DMS79 (cell line): ENCODE measurements at regions not wholly inside any gene's neighbourhood (a gene's known extent, or its start where the extent isn't known, plus 50 kb on each side); places are given as distances from the start of the nearest gene placed in this dataset.
"Not testable (repeated sequence)": the region's sequence is repeated elsewhere in the genome, so short reads cannot be mapped to it uniquely, and the experiment has no call there.

Source experiments
- DNase-seq: peaks from one replicate; lab custom pipeline; 2025; lab: John Stamatoyannopoulos, UW

DNA sequence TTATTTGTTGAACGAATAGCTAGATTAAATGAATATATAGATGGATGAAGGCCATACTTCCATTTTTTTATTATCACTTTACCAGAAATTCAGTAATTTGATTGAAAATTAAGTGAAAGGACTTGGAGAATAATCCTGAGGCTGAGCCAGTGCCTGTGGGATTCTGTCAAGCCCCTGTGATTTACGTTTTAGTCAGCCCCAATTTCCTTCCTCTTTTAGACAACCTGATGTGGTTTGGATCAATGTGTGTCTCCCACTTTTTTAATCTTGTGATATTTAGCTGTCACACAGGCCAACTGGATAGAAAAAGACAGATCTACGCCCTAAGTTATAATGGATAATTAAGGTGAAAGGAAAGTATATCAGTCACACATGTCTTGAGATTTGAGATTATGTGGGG lies 188.8 kb downstream of the EDN1 start:
- DNase-seq, result no peak

GRCh38 chr6:12479451-12479850 lies 189.3 kb downstream of the EDN1 start:
- no peak for DNase-seq

DNA sequence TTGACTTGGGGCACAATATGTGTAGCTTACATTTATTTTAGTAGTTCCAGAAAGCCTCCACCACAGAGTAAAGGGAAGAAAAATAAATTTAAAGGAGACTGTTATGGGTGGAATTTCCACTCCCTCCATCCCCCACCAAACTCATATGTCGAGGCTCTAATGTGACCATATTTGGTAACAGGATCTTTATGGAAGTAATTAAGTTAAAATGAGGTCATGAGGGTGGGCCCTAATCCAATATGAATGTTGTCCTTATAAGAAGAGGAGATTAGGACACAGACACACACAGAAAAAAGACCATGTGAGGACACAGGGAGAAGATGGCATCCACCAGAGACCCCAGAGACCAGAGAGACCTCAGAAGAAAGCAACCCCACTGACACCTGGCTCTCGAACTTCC lies 189.7 kb downstream of the EDN1 start:
- no peak for DNase-seq

- no peak for DNase-seq
Observed at GRCh38 chr6:12480379-12480778, 190.2 kb downstream of the EDN1 start.

DNA sequence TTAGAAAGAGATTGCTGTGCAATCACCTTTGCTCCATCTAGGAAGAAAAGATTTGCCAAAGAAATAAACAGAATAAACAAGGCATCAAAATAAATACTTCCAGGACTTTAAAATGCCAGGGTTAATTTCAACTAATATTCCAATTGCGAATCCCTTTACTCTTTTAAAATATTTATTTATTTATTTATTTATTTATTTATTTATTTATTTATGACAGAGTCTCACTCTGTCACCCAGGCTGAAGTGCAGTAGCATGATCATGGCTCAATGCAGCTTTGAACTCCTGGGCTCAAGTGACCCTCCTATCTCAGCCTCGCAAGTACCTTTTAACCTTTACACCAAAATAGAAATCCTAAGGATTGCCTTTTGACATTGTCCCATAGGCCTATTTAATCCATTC lies 191.1 kb downstream of the EDN1 start:
- no peak for DNase-seq

GRCh38 chr6:12481850-12482249 lies 191.7 kb downstream of the EDN1 start:
- DNase-seq, result no peak

GRCh38 chr6:12482386-12483375 lies 192.5 kb downstream of the EDN1 start:
- no peak for DNase-seq

DNA sequence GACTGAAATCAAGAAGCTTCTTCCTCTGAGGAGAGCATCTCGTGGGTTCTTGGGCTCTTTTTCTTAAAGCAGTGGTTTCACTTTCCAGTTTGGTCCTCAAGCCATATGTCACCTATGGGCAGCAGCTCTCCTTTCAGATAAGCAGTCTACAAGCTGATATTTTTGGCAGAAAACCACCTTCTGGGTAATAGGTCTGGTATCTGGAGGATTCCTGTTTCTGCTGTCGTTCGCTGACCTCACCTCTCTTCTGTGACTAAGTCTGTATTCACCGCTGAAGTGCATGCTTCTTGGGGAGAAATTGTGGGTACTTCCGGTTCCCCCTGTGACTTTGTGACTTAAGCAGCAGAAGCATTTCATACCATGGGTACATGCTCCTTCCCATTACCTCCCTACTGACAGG lies 193.6 kb downstream of the EDN1 start:
- no peak for DNase-seq

- no peak for DNase-seq
Observed at GRCh38 chr6:12484519-12484918, 194.4 kb downstream of the EDN1 start.

DNA sequence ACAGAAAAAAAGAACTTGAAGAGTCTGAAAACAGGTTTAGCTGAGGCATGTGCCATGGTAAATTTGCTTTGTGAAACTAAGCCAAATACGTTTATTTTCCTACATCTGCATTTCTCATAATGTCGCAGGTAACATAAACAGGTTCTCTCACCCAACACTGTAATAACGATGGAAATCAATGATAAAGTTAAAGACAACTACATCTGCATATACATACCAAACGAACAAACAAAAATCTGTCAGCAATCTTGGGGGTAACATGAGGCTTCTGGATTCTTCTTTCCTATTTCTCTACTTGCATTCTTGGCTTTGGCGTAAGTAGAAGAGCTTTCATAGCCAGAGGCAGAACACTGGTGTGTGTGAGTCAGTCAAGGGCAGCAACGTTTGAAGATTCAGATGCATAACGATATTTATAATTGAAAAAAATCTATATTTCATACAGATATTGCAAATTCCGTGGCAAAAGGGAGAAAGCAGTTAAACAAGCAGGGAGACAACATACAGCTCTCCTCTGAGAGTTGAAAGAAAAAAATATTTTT lies 195.1 kb downstream of the EDN1 start:
- DNase-seq, result no peak

- no peak for DNase-seq
Observed at GRCh38 chr6:12485837-12486236, 195.7 kb downstream of the EDN1 start.

DNA sequence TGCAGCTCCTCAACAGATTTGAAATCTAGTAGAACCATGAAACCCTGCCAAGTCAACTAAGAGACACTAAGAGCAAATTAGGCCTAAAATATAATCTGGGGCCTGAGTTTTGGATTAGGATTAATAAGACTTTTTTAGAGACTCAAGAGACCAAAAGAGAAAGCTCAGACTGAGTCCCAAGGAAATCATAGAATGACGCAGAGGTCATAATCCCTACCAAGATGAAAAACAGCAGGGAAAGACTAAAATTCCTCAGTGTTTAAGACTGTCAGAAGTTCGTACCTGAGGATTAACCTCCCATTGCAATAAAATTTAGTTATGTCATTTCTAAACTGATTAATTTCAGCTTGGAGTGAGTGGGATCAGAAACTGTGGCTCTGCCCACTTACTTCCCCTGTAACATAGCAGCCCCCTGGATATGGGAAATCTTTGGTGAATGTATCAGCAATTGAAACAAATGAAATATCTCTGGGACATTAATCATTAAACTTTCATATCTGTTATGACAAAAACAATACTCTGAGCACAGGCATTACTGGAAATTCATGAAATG lies 200.3 kb downstream of the EDN1 start:
- DNase-seq, result no peak

GRCh38 chr6:12490904-12491571 lies 200.9 kb downstream of the EDN1 start:
- DNase-seq, result no peak

DNA sequence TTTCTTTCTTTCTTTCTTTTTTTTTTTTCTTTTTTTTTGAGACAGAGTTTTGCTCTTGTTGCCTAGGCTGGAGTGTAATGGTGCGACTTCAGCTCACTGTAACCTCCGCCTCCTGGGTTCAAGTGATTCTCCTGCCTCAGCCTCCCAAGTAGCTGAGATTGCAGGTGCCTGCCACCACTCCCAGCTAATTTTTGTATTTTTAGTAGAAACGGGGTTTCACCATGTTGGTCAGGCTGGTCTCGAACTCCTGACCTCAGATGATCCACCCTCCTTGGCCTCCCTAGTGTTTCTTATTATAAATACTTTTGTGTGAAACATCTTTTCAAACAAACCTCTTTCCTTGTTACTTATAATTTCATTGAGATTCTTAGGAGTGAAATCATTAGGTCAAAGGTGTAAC lies 202.8 kb downstream of the EDN1 start:
- DNase-seq, result not testable (repeated sequence)

GRCh38 chr6:12493446-12493845 lies 203.3 kb downstream of the EDN1 start:
- DNase-seq, result no peak

DNA sequence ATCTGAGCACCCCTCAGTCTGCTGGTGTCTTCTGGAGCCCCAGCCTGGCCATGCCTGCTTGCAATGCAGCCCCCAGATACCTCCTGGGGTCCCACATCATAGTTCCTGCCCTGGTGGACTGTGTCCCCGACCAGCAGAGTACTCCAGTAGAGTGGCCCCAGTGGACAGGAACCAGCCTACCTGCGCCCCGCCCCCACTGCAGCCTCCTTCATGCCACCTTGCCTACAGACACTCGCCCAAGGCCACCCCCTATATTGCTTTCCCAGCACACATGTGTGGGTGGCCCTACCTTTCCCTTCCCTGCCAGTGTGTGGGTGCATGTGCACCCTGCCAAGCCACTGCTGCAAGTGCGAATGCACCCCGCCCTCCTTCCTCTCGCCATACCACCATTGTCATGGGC lies 204.0 kb downstream of the EDN1 start:
- DNase-seq, result no peak

- no peak for DNase-seq
Observed at GRCh38 chr6:12501990-12502389, 211.8 kb downstream of the EDN1 start.

GRCh38 chr6:12504325-12504966 lies 212.1 kb upstream of the PHACTR1 start:
- no peak for DNase-seq

GRCh38 chr6:12505486-12505885 lies 211.1 kb upstream of the PHACTR1 start:
- no peak for DNase-seq

GRCh38 chr6:12506159-12506558 lies 210.4 kb upstream of the PHACTR1 start:
- DNase-seq, result no peak

DNA sequence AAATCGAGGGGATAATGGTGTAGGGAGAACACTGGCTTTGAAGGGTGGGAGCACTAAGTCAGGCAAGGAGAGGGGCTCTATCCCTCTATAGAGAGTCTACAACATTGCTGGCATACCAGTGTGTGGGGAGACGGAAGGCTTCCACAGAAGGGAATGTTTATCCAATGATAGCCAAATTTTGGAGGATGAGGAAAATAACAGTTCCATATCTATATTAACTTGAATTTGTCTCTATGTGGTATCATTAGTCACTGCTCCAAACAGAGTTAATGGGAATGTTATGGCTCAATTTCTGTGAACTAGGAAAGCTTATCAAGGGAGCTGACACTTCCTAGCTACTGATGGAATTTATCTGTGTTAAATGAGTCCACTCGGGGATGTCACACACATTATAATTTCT lies 208.9 kb upstream of the PHACTR1 start:
- DNase-seq, result no peak

DNA sequence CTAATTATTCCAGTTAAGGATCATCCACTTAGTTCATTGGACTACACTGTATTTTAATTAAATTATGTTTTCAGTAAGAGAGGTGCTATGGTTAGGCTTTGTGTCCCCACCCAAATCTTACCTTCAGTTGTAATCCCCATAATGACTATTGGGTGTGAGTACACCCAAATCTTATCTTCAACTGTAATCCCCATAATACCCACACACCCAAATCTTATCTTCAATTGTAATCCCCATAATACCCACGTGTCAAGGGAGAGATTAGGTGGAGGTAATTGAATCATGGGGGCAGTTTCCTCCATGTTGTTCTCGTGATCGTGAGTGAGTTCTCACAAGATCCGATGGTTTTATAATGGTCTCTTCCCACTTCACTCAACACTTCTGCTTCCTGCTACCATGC lies 208.0 kb upstream of the PHACTR1 start:
- DNase-seq, result no peak
